RWPE1 (cell line): ENCODE measurements at regions not wholly inside any gene's neighbourhood (a gene's known extent, or its start where the extent isn't known, plus 50 kb on each side); places are given as distances from the start of the nearest gene placed in this dataset.

Source experiments
- CTCF ChIA-PET: fragments of 350-600 bp; sonication (Branson Sonifier 250); formaldehyde crosslinking; extraction: SDS; loops from one replicate; lab custom pipeline; 2021; lab: Yijun Ruan, JAX
- POLR2A ChIA-PET: fragments of 400-600 bp; formaldehyde crosslinking; extraction: SDS; loops from one replicate; lab custom pipeline; 2020; ENCODE audit warnings: antibody characterized with exemption; ENCODE audit not compliant: low non-redundant PET; lab: Yijun Ruan, JAX
- DNase-seq: peaks from one replicate; pipeline ENCODE4 v3.0.0; 2012; ENCODE audit warnings: low spot score
- H3K27ac ChIP-seq: fragments of 450-650 bp; 2 replicates; pipeline ENCODE4 v1.5.1; 2017
- TF ChIP-seq, protein P1 (sequence below): fragments of 450-650 bp; conservative IDR thresholded peaks from 2 replicates; pipeline ENCODE4 v1.5.1; 2017; ENCODE audit warnings: low read depth, mild to moderate bottlenecking

GRCh38 chr5:68918306-68918705 lies 175.5 kb upstream of the SLC30A5 start:
- TF ChIP-seq, protein P1, sequence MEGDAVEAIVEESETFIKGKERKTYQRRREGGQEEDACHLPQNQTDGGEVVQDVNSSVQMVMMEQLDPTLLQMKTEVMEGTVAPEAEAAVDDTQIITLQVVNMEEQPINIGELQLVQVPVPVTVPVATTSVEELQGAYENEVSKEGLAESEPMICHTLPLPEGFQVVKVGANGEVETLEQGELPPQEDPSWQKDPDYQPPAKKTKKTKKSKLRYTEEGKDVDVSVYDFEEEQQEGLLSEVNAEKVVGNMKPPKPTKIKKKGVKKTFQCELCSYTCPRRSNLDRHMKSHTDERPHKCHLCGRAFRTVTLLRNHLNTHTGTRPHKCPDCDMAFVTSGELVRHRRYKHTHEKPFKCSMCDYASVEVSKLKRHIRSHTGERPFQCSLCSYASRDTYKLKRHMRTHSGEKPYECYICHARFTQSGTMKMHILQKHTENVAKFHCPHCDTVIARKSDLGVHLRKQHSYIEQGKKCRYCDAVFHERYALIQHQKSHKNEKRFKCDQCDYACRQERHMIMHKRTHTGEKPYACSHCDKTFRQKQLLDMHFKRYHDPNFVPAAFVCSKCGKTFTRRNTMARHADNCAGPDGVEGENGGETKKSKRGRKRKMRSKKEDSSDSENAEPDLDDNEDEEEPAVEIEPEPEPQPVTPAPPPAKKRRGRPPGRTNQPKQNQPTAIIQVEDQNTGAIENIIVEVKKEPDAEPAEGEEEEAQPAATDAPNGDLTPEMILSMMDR: no peak
- ChIA-PET POLR2A (no interaction called here), CTCF (no interaction called here)
- no peak overlapping the region for H3K27ac ChIP-seq
- no peak for DNase-seq

DNA sequence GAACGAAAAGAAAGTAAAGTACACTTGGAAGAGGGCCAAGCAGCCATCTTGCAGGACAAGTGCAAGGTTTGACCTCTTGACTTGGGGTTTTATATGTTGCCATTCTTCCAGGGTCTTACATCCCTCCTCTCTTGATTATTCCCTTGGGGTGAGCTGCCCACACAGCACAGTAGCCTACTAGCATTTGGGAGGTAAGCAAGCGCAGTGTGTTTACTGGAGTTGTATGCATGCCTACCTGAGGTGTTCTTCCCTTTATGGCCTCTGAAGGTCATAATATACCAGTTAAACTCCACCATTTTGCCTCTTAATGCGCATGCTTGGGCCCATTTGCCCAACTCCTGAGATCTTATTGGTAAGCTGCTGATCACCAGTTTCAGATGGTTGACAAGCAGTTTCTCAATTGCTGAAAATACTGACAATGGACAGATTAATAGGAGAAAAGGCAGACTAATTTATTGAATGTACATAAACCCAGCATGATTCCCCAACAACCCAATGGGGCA lies 173.8 kb upstream of the SLC30A5 start:
- H3K27ac ChIP-seq: no peak overlapping the region
- no peak for DNase-seq
- TF ChIP-seq, protein P1: no peak
- ChIA-PET CTCF (interaction anchor here (0.6 kb wide), 1 partner anchor 37 kb away, joined by 4 read pairs; no protein-coding TSS in a partner anchor), POLR2A (no interaction called here)

DNA sequence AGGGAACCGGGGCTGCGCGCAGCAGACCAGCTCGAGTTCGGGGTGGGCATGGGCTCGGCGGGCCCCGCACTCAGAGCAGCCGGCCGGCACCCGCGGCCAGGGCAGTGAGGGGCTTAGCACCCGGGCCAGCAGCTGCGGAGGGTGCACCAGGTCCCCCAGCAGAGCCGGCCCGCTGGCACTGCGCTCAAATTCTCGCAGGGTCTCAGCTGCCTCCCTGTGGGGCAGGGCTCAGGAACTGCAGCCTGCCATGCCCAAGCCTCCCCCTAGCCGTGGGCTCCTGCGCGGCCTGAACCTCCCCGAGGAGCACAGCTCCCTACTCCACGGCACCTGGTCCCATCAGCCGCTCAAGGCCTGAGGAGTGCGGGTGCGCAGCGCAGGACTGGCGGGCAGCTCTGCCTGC lies 172.9 kb upstream of the SLC30A5 start:
- TF ChIP-seq, protein P1: no peak
- H3K27ac ChIP-seq: no peak overlapping the region
- ChIA-PET POLR2A (no interaction called here), CTCF (no interaction called here)
- no peak for DNase-seq

GRCh38 chr5:68922172-68922987 lies 171.4 kb upstream of the SLC30A5 start:
- POLR2A ChIA-PET: interaction anchor here (0.6 kb wide), 1 partner anchor 9 kb away, joined by 7 read pairs; no protein-coding TSS in a partner anchor
- TF ChIP-seq, protein P1: no peak
- CTCF ChIA-PET: no interaction called here
- no peak for DNase-seq
- H3K27ac ChIP-seq: no peak overlapping the region

- TF ChIP-seq, protein P1: no peak
- ChIA-PET POLR2A (no interaction called here), CTCF (no interaction called here)
- no peak for DNase-seq
- H3K27ac ChIP-seq: no peak overlapping the region
These were observed 169.2 kb upstream of the SLC30A5 start for GRCh38 chr5:68924481-68925145.

DNA sequence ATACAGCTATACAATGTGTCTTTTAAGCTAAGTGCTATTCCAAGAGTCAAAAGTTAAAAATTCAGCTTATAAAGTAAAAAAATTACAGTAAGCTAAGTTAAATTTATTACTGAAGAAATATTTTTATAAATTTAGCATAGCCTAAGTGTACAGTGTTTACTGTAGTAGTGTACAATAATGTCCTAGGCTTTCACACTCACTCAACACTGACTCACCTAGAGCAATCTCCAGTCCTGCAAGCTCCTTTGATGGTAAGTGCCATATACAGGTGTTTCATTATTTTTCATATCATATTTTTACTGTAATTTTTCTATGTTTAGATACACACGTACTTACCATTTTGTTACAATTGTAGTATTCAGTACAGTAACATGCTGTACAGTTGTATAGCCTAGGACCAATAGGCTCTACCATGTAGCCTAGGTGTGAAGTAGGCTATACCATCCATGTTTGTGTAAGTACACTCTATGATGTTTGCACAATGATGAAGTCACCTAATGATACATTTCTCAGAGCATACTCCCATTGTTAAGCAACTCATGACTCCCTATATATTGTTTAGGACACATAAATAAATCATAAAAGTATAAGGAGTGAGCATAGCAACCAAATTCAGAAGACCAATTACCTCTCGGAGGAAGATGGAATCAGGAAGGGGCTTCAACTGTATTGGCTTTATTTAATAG lies 165.1 kb upstream of the SLC30A5 start:
- ChIA-PET POLR2A (no interaction called here), CTCF (interaction anchor here (1.0 kb wide), 1 partner anchor 35 kb away, joined by 3 read pairs; no protein-coding TSS in a partner anchor)

More for the DNA sequence above, 165.1 kb upstream of the SLC30A5 start:
- DNase-seq: no peak
- TF ChIP-seq, protein P1: no peak
- H3K27ac ChIP-seq: no peak overlapping the region
